HG03097 (cell line): ENCODE measurements at regions not wholly inside any gene's neighbourhood (a gene's known extent, or its start where the extent isn't known, plus 50 kb on each side); places are given as distances from the start of the nearest gene placed in this dataset.

Experiments
- ATAC-seq: cut with Tn5 transposase; IDR thresholded peaks from one replicate; pipeline ENCODE4 v1.9.1; 2021; ENCODE audit not compliant: unreplicated experiment, low FRiP score

- no peak for ATAC-seq
Measured at GRCh38 chr18:78126536-78126935, 853.1 kb upstream of the SALL3 start.

- no peak for ATAC-seq
Measured at GRCh38 chr18:78127041-78127440, 852.6 kb upstream of the SALL3 start.

- no peak for ATAC-seq
Measured at GRCh38 chr18:78128004-78128403, 851.6 kb upstream of the SALL3 start.

GRCh38 chr18:78129260-78129659, 850.4 kb upstream of the SALL3 start:
- ATAC-seq = no peak

GRCh38 chr18:78130232-78131195, 849.1 kb upstream of the SALL3 start:
- ATAC-seq = no peak

- ATAC-seq = no peak
Measured at GRCh38 chr18:78133729-78134128, 845.9 kb upstream of the SALL3 start.

GRCh38 chr18:78136986-78137385, 842.6 kb upstream of the SALL3 start:
- ATAC-seq = no peak

- no peak for ATAC-seq
Measured at GRCh38 chr18:78138983-78139496, 840.6 kb upstream of the SALL3 start.

- no peak for ATAC-seq
Measured at GRCh38 chr18:78140294-78140693, 839.3 kb upstream of the SALL3 start.

- no peak for ATAC-seq
Measured at GRCh38 chr18:78144669-78145068, 834.9 kb upstream of the SALL3 start.

GRCh38 chr18:78145096-78145495, 834.5 kb upstream of the SALL3 start:
- no peak for ATAC-seq

- ATAC-seq = no peak
Measured at GRCh38 chr18:78146136-78147085, 833.2 kb upstream of the SALL3 start.

GRCh38 chr18:78150590-78150989, 829.0 kb upstream of the SALL3 start:
- ATAC-seq = no peak

GRCh38 chr18:78151234-78151633, 828.4 kb upstream of the SALL3 start:
- no peak for ATAC-seq

- no peak for ATAC-seq
Measured at GRCh38 chr18:78151948-78152725, 827.5 kb upstream of the SALL3 start.

GRCh38 chr18:78153362-78153761, 826.3 kb upstream of the SALL3 start:
- no peak for ATAC-seq

- ATAC-seq = no peak
Measured at GRCh38 chr18:78154444-78154843, 825.2 kb upstream of the SALL3 start.

GRCh38 chr18:78154853-78155252, 824.8 kb upstream of the SALL3 start:
- no peak for ATAC-seq

- no peak for ATAC-seq
Measured at GRCh38 chr18:78156466-78156865, 823.2 kb upstream of the SALL3 start.

- ATAC-seq = no peak
Measured at GRCh38 chr18:78158943-78159342, 820.7 kb upstream of the SALL3 start.
